IPS-15b (cell line): ENCODE measurements at regions not wholly inside any gene's neighbourhood (a gene's known extent, or its start where the extent isn't known, plus 50 kb on each side); places are given as distances from the start of the nearest gene placed in this dataset.

Experiments
- H3K27me3 ChIP-seq: one replicate; pipeline ENCODE4 v1.6.1; 2013; ENCODE audit warnings: low read length; ENCODE audit not compliant: control insufficient read depth, insufficient read depth
- H3K36me3 ChIP-seq: one replicate; pipeline ENCODE4 v1.6.1; 2013; ENCODE audit warnings: low read length; ENCODE audit not compliant: control insufficient read depth, insufficient read depth
- H3K4me1 ChIP-seq: one replicate; pipeline ENCODE4 v1.6.1; 2013; ENCODE audit warnings: mild to moderate bottlenecking, low read length; ENCODE audit not compliant: control insufficient read depth, insufficient read depth
- H3K4me3 ChIP-seq: one replicate; pipeline ENCODE4 v1.5.1; 2013; ENCODE audit warnings: low read depth, low read length
- H3K9ac ChIP-seq: one replicate; pipeline ENCODE4 v1.6.1; 2013; ENCODE audit warnings: low read depth, mild to moderate bottlenecking, low read length
- H3K9me3 ChIP-seq: one replicate; pipeline ENCODE4 v1.6.1; 2013; ENCODE audit warnings: mild to moderate bottlenecking, low read length; ENCODE audit not compliant: control insufficient read depth, insufficient read depth

GRCh38 chr16:9191274-9191850 lies 99.9 kb downstream of the HAPSTR1 start:
- no peaks in the 10 kb centered on the region for H3K27me3 ChIP-seq
- no peaks in the 10 kb centered on the region for H3K9me3 ChIP-seq
- H3K4me1 ChIP-seq: no peaks in the 10 kb centered on the region
- no peak overlapping the region for H3K4me3 ChIP-seq
- no peak overlapping the region for H3K9ac ChIP-seq
- H3K36me3 ChIP-seq: no peaks in the 10 kb centered on the region

- Histone ChIP-seq H3K36me3 (no peaks in the 10 kb centered on the region), H3K9ac (no peak overlapping the region), H3K4me1 (no peaks in the 10 kb centered on the region), H3K9me3 (no peaks in the 10 kb centered on the region), H3K27me3 (no peaks in the 10 kb centered on the region), H3K4me3 (no peak overlapping the region)
Measured at GRCh38 chr16:9192746-9193145, 101.3 kb downstream of the HAPSTR1 start.

GRCh38 chr16:9195287-9195686 lies 103.8 kb downstream of the HAPSTR1 start:
- Histone ChIP-seq H3K27me3 (no peaks in the 10 kb centered on the region), H3K4me1 (no peaks in the 10 kb centered on the region), H3K4me3 (no peak overlapping the region), H3K9ac (no peak overlapping the region), H3K9me3 (no peaks in the 10 kb centered on the region), H3K36me3 (no peaks in the 10 kb centered on the region)

- H3K4me3 ChIP-seq: no peak overlapping the region
- no peaks in the 10 kb centered on the region for H3K27me3 ChIP-seq
Measured at GRCh38 chr16:9197957-9198661, 106.7 kb downstream of the HAPSTR1 start.

GRCh38 chr16:9199311-9199710 lies 107.9 kb downstream of the HAPSTR1 start:
- no peaks in the 10 kb centered on the region for H3K36me3 ChIP-seq
- H3K9ac ChIP-seq: no peak overlapping the region
- H3K9me3 ChIP-seq: no peaks in the 10 kb centered on the region
- H3K4me1 ChIP-seq: no peaks in the 10 kb centered on the region
- H3K27me3 ChIP-seq: no peaks in the 10 kb centered on the region
- H3K4me3 ChIP-seq: no peak overlapping the region

More at GRCh38 chr16:9197957-9198661, 106.7 kb downstream of the HAPSTR1 start:
- no peaks in the 10 kb centered on the region for H3K4me1 ChIP-seq
- H3K36me3 ChIP-seq: no peaks in the 10 kb centered on the region
- no peak overlapping the region for H3K9ac ChIP-seq
- no peaks in the 10 kb centered on the region for H3K9me3 ChIP-seq

- Histone ChIP-seq H3K36me3 (no peaks in the 10 kb centered on the region), H3K27me3 (no peaks in the 10 kb centered on the region), H3K9ac (no peak overlapping the region), H3K4me3 (no peak overlapping the region), H3K9me3 (no peaks in the 10 kb centered on the region), H3K4me1 (no peaks in the 10 kb centered on the region)
Measured at GRCh38 chr16:9199751-9200150, 108.3 kb downstream of the HAPSTR1 start.

GRCh38 chr16:9203956-9204355 lies 112.5 kb downstream of the HAPSTR1 start:
- Histone ChIP-seq H3K4me3 (no peak overlapping the region), H3K9ac (no peak overlapping the region), H3K27me3 (no peaks in the 10 kb centered on the region), H3K9me3 (no peaks in the 10 kb centered on the region), H3K36me3 (no peaks in the 10 kb centered on the region), H3K4me1 (peaks cover 3% of the 10 kb centered on the region)

GRCh38 chr16:9205661-9206060 lies 114.2 kb downstream of the HAPSTR1 start:
- no peaks in the 10 kb centered on the region for H3K27me3 ChIP-seq
- no peak overlapping the region for H3K4me3 ChIP-seq
- H3K36me3 ChIP-seq: no peaks in the 10 kb centered on the region
- no peak overlapping the region for H3K9ac ChIP-seq
- peaks cover 3% of the 10 kb centered on the region for H3K4me1 ChIP-seq
- no peaks in the 10 kb centered on the region for H3K9me3 ChIP-seq

GRCh38 chr16:9206156-9206555 lies 114.7 kb downstream of the HAPSTR1 start:
- no peak overlapping the region for H3K4me3 ChIP-seq
- H3K27me3 ChIP-seq: no peaks in the 10 kb centered on the region
- no peaks in the 10 kb centered on the region for H3K9me3 ChIP-seq
- no peak overlapping the region for H3K9ac ChIP-seq
- H3K4me1 ChIP-seq: peaks cover 3% of the 10 kb centered on the region
- no peaks in the 10 kb centered on the region for H3K36me3 ChIP-seq

GRCh38 chr16:9212621-9213020 lies 121.2 kb downstream of the HAPSTR1 start:
- Histone ChIP-seq H3K36me3 (no peaks in the 10 kb centered on the region), H3K9ac (no peak overlapping the region), H3K27me3 (no peaks in the 10 kb centered on the region), H3K4me3 (no peak overlapping the region), H3K9me3 (no peaks in the 10 kb centered on the region), H3K4me1 (no peaks in the 10 kb centered on the region)

GRCh38 chr16:9219813-9220212 lies 128.4 kb downstream of the HAPSTR1 start:
- Histone ChIP-seq H3K9ac (no peak overlapping the region), H3K4me3 (no peak overlapping the region), H3K9me3 (no peaks in the 10 kb centered on the region), H3K27me3 (no peaks in the 10 kb centered on the region), H3K36me3 (no peaks in the 10 kb centered on the region), H3K4me1 (peaks cover 9% of the 10 kb centered on the region)

GRCh38 chr16:9225527-9226316 lies 134.3 kb downstream of the HAPSTR1 start:
- H3K36me3 ChIP-seq: no peaks in the 10 kb centered on the region
- no peak overlapping the region for H3K9ac ChIP-seq
- no peak overlapping the region for H3K4me3 ChIP-seq
- H3K27me3 ChIP-seq: no peaks in the 10 kb centered on the region
- no peaks in the 10 kb centered on the region for H3K9me3 ChIP-seq
- no peaks in the 10 kb centered on the region for H3K4me1 ChIP-seq
